HG02678 (cell line): ENCODE measurements at regions not wholly inside any gene's neighbourhood (a gene's known extent, or its start where the extent isn't known, plus 50 kb on each side); places are given as distances from the start of the nearest gene placed in this dataset.

ENCODE experiments used
- ATAC-seq: cut with Tn5 transposase; IDR thresholded peaks from one replicate; pipeline ENCODE4 v1.9.1; 2021; ENCODE audit warnings: mild to moderate bottlenecking, moderate library complexity; ENCODE audit not compliant: unreplicated experiment

- no peak for ATAC-seq
Observed at GRCh38 chr5:96340357-96340756, 92.7 kb downstream of the PCSK1 start.

- ATAC-seq = no peak
Observed at GRCh38 chr5:96339862-96340261, 93.2 kb downstream of the PCSK1 start.

DNA sequence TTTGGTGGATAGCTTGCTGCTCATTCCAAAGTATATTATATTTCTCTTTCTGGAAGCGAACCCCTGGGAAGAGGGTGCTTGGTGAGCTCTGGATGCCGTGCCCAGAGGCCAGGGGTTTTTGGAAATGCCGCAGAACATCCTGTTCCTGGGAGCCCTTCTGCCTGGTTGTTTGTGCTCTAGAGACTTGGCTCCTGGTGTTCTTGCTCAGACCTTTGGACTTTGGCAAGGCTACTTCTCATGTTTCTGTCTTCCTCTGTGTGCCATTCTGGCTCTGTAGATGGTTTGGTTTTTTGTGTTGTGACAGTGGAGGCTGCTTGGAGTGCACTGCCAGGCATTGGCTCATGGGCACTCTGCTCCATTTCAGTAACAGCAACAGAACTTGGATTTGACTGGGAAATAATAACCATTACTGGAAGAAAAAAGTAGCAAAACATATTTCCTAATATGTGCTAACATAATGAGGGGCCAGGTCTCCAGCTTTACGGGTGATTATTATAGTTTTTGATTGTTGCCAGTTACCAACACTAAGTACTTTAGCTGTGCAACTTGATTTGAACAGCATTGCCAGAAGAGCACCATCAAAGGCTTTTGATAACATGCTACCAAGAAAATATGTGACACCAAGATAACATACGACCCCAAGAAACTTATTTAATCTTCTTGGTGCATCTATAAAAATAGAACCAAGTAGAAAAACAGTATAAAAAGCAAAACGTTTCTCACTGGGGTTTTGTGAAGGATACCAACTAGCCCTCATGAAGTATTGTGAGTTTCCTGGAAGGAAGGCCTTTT, 94.2 kb downstream of the PCSK1 start:
- ATAC-seq = no peak

DNA sequence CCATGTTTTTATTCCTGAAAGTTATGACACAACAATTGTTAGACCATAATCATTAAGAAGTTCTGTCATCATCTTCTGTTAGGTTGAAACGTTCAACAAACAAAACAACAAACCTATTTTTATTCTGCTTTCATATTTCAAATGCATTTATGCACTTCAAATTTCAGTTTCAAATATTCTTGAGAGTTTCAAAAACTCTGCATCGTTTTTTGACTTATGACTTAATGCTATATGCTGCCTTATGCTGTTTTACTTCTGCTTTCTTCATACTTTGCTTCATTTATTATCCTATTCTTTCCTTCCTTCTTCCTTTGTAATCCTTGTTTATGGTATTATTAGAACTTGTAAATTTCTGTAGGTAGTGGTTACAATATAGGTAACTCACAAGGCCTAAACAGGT, 95.0 kb downstream of the PCSK1 start:
- peak; percentile 58 for ATAC-seq

GRCh38 chr5:96337048-96337781, 95.8 kb downstream of the PCSK1 start:
- no peak for ATAC-seq

- peak; percentile 72 for ATAC-seq
Observed at GRCh38 chr5:96336351-96336985, 96.6 kb downstream of the PCSK1 start.

- ATAC-seq = no peak
Observed at GRCh38 chr5:96335873-96336272, 97.2 kb downstream of the PCSK1 start.

GRCh38 chr5:96333391-96333790, 99.7 kb downstream of the PCSK1 start:
- ATAC-seq = no peak

DNA sequence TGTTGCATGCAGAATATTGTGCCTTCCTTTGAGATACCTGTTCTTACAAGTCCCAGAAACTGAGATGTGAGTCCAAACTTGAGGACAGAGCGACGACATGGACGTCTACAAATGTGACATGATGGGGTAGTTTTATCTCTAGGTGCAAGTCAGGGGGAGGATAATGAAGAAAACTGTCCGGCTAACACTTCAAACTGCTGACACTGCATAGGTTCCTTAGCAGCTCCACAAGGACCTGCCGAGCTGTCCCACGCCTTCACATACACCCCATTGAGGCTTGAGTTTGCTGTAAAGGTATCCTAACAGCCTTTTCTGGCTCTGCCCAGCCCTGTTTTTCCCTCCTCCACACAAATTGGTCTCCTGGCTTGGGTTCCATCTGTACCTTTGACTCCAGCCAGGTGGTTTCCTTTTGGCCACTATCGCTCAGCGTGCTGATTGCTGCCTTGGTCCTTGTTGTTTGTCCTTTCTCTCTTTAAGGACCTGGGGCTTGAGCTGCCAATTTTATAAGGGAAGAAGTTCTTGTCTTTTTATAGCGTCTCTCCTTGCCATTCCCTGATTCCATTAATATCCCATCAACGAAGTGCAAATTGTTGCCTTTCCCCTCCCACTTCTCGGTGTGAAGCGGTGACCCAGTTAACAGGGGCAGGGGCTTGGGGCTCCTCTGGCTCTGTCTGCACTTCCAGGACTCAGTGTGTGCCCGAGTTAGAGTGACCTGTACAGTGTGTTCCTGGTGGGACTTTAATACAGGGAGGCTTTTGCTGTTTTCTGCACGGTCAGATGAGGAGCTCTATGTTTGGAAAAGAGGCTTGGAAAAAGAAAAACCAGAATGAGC, 100.3 kb downstream of the PCSK1 start:
- no peak for ATAC-seq

DNA sequence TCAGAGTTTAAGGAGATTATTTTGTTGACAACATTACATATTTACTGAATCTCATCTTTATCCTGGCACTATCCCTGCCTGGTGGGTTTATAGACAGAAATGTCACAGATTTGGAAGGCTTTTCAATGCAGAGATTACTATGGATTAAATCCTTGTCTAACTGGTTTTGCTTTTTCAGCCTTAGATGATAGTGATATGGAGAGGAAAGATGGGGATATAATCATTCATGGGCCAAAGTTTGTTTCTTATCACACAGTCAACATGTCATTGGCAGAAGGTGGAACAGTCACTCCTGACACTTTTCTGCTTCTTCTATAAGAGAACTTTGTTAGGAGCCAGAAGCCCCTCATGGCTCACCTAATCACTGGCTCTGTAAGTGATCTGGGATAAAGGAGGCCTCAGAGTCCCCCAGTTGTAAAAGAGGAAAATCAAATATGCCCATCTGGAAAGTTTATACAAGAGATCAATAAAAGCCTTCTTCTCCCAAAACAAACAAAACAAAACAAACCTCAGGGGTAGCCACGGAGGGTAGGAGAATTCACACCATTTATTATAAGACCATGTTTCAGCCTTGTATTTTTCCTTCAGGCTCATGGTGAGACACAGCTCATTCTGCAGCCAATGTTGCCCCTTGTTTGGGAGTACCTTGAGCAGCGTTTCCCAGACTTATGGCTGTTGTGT, 101.2 kb downstream of the PCSK1 start:
- no peak for ATAC-seq

DNA sequence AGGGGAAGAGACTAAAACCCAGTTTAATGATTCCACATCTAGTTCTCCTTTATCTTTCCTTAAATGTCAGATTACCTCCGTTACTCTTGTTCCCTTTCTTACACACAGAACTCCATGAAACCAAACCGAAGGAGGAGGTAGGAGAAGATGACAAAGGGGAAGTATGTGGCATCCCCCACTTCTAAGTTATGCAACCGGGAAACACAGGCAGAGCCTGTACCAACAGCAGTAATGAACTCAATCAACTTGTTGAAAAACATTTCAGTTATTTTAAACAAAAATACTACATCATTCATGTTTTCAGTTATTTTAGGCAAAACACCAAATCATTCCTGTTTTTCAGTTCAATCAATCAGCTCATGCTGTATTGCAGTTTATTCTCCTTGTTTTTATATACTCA, 101.8 kb downstream of the PCSK1 start:
- no peak for ATAC-seq

- ATAC-seq = no peak
Observed at GRCh38 chr5:96330530-96331140, 102.4 kb downstream of the PCSK1 start.

DNA sequence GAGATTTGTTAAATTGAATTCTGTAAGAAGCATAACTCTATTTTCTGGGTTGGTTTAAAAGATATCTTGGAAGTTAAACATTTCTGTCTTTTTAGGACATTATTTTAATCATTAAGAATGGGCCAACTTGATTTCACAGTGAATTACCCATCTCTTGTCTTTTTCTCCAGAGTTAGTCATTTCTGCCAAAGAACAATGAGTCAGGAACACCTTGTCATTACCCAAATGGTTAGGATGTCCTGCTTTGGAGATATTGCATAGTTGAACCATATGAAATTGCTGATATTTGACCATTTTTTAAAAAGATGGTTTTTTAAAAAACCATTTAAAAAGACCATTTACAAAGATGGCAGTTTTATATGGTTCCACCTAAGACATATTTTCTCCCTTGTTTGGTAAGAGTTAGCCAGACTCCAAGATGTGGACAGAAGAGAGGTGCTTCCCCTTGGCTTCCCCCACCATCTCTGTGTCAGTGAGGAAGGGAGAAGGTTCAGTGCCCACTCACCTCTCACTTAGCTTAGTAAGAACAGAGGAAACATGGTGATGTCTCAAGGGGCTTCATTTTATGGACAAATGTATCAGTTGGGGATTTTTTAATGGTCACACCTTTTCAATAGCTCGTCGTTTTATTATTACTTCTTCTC, 103.0 kb downstream of the PCSK1 start:
- ATAC-seq = no peak

GRCh38 chr5:96329289-96329688, 103.8 kb downstream of the PCSK1 start:
- ATAC-seq = no peak

DNA sequence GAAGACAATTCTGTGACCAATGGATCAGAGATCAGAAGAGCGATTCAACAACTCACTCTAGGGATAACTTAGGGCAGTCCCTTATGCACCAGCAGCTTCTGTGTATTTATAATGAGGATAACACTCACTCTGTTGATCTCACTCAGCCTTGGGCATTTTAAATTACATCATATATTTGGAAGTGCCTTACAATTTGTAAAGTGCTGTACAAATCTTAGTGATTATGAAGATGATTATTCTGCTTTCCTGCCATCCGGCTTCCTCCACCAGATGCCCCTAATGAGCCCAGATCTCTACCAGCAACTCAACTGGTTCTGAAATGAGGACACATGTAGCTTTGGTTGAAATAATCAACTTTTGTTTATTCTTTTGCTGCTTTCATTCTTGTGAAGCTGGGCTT, 105.3 kb downstream of the PCSK1 start:
- no peak for ATAC-seq

DNA sequence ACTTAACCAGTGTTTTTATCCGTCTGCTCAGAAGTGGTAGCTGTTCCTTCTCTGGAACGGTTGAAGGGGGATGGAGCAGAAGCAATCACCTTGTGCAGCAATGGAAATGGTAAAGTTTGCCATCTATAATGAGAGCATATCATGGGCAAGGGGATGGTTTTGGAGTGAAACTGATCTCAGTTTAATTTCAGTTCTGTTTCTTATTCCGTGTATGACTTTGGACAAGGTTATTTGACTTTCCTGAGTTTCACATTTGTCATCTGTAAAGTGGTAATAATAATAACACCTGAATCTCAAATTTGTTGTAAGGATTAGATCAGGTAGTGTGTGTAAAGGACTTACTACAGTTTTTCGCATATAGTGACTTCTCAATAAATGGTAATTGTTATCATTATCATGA, 106.1 kb downstream of the PCSK1 start:
- peak; percentile 81 for ATAC-seq

DNA sequence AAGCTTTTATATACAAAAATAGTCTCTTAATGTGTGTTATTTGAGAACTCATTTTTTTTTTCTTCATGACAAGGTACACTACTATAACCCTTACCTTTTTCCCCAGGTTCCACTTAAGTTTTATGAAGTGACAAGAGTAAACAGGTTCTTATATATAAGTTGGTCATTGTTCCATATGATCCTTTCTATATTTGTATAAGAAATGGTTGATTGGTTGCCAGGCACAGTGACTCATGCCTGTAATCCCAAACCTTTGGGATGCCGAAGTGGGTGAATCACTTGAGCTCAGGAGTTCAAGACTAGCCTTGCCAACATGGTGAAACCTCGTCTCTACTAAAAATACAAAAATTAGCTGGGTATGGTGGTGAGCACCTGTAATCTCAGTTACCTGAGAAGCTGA, 108.3 kb downstream of the PCSK1 start:
- ATAC-seq = no peak

DNA sequence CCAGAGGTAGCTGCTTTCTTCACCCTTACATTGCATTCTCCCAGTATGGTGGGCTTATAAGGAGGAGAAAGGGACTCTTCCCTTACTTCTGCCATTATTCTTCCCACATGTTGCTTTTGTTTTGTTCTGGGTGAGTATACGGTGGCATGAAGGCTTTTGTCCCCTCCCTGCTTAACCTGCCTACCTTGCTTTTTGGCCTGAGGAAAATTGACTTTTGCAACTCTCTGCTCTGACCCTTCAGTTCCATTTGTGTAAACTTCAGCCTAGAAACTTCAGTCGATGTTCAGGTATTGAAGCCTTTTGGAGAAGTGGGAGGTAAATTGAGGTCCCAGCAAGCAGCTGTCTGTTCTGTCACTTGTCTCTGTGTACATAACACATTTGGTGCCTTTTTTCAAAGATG, 110.2 kb downstream of the PCSK1 start:
- no peak for ATAC-seq

DNA sequence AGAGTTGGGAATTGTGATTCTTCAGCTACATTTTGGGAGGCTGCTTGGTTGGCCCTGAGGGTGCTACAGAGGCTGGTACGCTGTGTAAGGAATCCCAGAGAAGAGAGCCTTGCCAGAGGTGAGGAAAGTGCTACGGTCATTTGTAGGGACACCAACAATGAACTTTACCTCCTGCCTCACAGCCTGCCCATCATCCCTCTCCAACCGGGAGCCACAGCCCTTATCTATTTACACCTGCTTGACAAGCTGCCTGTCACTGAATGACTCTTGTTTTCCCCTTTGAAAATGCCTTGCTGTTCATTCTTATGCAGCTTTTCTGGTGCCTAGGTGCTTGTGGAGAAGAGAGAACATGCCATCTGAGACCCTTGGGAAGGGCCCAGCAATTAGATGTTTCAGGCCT, 110.8 kb downstream of the PCSK1 start:
- no peak for ATAC-seq

- ATAC-seq = no peak
Observed at GRCh38 chr5:96321345-96321744, 111.7 kb downstream of the PCSK1 start.
